Trophoblast cell (in vitro differentiated cells and primary cell): ENCODE measurements at regions not wholly inside any gene's neighbourhood (a gene's known extent, or its start where the extent isn't known, plus 50 kb on each side); places are given as distances from the start of the nearest gene placed in this dataset.

Experiments
- DNase-seq, 2 donors: peaks; one replicate each; pipeline ENCODE4 v3.0.0-alpha.2; 2016
- H2AFZ ChIP-seq: 2 replicates; pipeline ENCODE4 v1.6.1; 2013; ENCODE audit warnings: low read length, moderate library complexity, mild to moderate bottlenecking; ENCODE audit not compliant: insufficient read depth, poor library complexity
- H2AK5ac ChIP-seq: 2 replicates; pipeline ENCODE4 v1.6.1; 2013; ENCODE audit warnings: mild to moderate bottlenecking, low read length
- H2BK120ac ChIP-seq: 2 replicates; pipeline ENCODE4 v1.6.1; 2013; ENCODE audit warnings: low read length, mild to moderate bottlenecking, moderate library complexity; ENCODE audit not compliant: insufficient read depth, poor library complexity
- H2BK12ac ChIP-seq: 2 replicates; pipeline ENCODE4 v1.6.1; 2013; ENCODE audit warnings: mild to moderate bottlenecking, low read length, moderate library complexity
- H2BK5ac ChIP-seq: 2 replicates; pipeline ENCODE4 v1.6.1; 2013; ENCODE audit warnings: low read length, low read depth, moderate library complexity, mild to moderate bottlenecking; ENCODE audit not compliant: poor library complexity
- H3K14ac ChIP-seq: 2 replicates; pipeline ENCODE4 v1.6.1; 2013; ENCODE audit warnings: mild to moderate bottlenecking, low read length
- H3K18ac ChIP-seq: 2 replicates; pipeline ENCODE4 v1.6.1; 2013; ENCODE audit warnings: mild to moderate bottlenecking, low read length
- H3K23ac ChIP-seq: 2 replicates; pipeline ENCODE4 v1.6.1; 2013; ENCODE audit warnings: low read length
- H3K27ac ChIP-seq: 2 replicates; pipeline ENCODE4 v1.5.1; 2013; ENCODE audit warnings: low read depth, mild to moderate bottlenecking, inconsistent platforms, low read length, moderate library complexity
- H3K27me3 ChIP-seq: 2 replicates; pipeline ENCODE4 v1.6.1; 2013; ENCODE audit warnings: inconsistent platforms, mild to moderate bottlenecking, low read length, moderate library complexity; ENCODE audit not compliant: insufficient read depth
- H3K36me3 ChIP-seq, 2 experiments: 1 replicate in 1 of 2; 2 replicates in 1 of 2; pipeline ENCODE4 v1.6.1; 2013; ENCODE audit warnings: low read length in 2 of 2, mild to moderate bottlenecking in 2 of 2, moderate library complexity in 1 of 2; ENCODE audit not compliant: insufficient read depth in 2 of 2, control insufficient read depth in 1 of 2
- H3K4ac ChIP-seq: 2 replicates; pipeline ENCODE4 v1.6.1; 2013; ENCODE audit warnings: low read depth, mild to moderate bottlenecking, low read length, moderate library complexity
- H3K4me1 ChIP-seq, 2 experiments: 1 replicate in 1 of 2; 2 replicates in 1 of 2; pipeline ENCODE4 v1.6.1; 2013; ENCODE audit warnings: low read length in 2 of 2, mild to moderate bottlenecking in 2 of 2, moderate library complexity in 1 of 2; ENCODE audit not compliant: insufficient read depth in 2 of 2, control insufficient read depth in 1 of 2
- H3K4me2 ChIP-seq: 2 replicates; pipeline ENCODE4 v1.6.1; 2013; ENCODE audit warnings: inconsistent platforms, mild to moderate bottlenecking, low read length, moderate library complexity
- H3K4me3 ChIP-seq: 2 replicates; pipeline ENCODE4 v1.5.1; 2013; ENCODE audit warnings: mild to moderate bottlenecking, low read depth, low read length, inconsistent platforms
- H3K79me1 ChIP-seq: one replicate; pipeline ENCODE4 v1.6.1; 2013; ENCODE audit warnings: low read length
- H3K79me2 ChIP-seq: 2 replicates; pipeline ENCODE4 v1.6.1; 2013; ENCODE audit warnings: low read length, mild to moderate bottlenecking; ENCODE audit not compliant: control insufficient read depth, insufficient read depth, poor library complexity
- H3K9ac ChIP-seq: 2 replicates; pipeline ENCODE4 v1.6.1; 2013; ENCODE audit warnings: mild to moderate bottlenecking, low read length
- H3K9me3 ChIP-seq: 2 replicates; pipeline ENCODE4 v1.6.1; 2013; ENCODE audit warnings: low read depth, mild to moderate bottlenecking, control low read depth, inconsistent platforms, low read length; ENCODE audit not compliant: insufficient read depth
- H4K12ac ChIP-seq: 2 replicates; pipeline ENCODE4 v1.6.1; 2013; ENCODE audit warnings: low read depth, mild to moderate bottlenecking, low read length, moderate library complexity
- H4K8ac ChIP-seq: 2 replicates; pipeline ENCODE4 v1.6.1; 2013; ENCODE audit warnings: low read depth, mild to moderate bottlenecking, low read length, moderate library complexity
- H4K91ac ChIP-seq: one replicate; pipeline ENCODE4 v1.6.1; 2013; ENCODE audit warnings: low read depth, mild to moderate bottlenecking, low read length, moderate library complexity
- WGBS: extraction: QIAGEN DNeasy Blood & Tissue Kit; methylation state at CpG from one replicate; pipeline ENCODE4 v1.1.7; 2013; ENCODE audit warnings: missing lambda C conversion rate; ENCODE audit not compliant: insufficient read length, insufficient coverage; ENCODE audit errors: extremely low coverage; 5-methylcytosine and 5-hydroxymethylcytosine counted together

DNA sequence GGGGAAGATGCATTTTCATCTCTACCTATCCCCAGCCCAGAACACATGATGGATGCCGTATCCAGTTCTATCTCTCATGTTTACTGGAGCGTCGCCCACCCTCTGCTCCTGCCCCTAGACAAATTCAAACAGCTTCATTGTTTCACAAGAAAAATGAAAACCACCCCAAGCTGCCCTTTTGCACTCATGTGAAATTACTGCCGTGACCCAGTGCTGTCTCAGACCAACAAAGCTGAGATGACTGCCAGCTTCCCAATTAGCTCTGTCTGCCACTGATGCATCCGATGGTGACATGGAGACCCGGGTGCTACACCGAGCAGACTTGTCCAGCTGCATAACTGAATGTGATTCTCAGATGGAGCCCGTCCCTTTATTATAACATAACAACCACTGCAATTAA is 67.7 kb downstream of the FOXI2 start:
- H3K4me3 ChIP-seq: no peak overlapping the region
- no CpG with 5 or more reads among the region's 8 CpGs for WGBS
- H3K4me1 ChIP-seq: no peaks in the 10 kb centered on the region
- no peak overlapping the region for H3K18ac ChIP-seq
- no peaks in the 10 kb centered on the region for H3K27me3 ChIP-seq
- no peak overlapping the region for H2AFZ ChIP-seq
- H4K8ac ChIP-seq: no peak overlapping the region
- no peaks in the 10 kb centered on the region for H3K79me1 ChIP-seq
- H3K14ac ChIP-seq: no peak overlapping the region
- H3K79me2 ChIP-seq: no peaks in the 10 kb centered on the region
- H4K12ac ChIP-seq: no peak overlapping the region
- peak; percentile 9 to 25 for DNase-seq
- H3K9ac ChIP-seq: no peak overlapping the region
- no peak overlapping the region for H2BK12ac ChIP-seq
- H2AK5ac ChIP-seq: no peak overlapping the region
- no peak overlapping the region for H2BK120ac ChIP-seq
- no peak overlapping the region for H3K4me2 ChIP-seq
- H3K36me3 ChIP-seq: no peaks in the 10 kb centered on the region
- H3K23ac ChIP-seq: no peak overlapping the region
- H3K4ac ChIP-seq: no peak overlapping the region
- no peak overlapping the region for H3K27ac ChIP-seq
- no peak overlapping the region for H2BK5ac ChIP-seq
- H3K9me3 ChIP-seq: no peaks in the 10 kb centered on the region
- H4K91ac ChIP-seq: no peak overlapping the region

DNA sequence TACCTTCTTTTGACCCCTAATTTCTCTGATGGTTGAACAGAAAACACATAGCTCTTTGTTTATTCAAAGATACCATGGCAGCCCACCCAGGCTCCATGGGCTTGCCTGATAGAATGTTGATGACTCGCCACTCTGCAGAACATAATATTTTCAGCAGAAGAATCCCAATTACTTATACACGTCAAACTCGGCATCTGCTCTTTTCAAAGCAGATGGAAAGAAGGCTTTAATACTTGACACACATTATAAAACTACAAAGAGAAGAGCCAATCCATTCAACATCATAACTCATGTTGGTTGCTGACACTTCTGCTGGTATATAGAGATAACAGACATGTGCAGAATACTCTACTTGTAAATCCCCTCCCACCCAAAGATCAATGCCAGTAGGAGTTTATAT is 69.0 kb downstream of the FOXI2 start:
- H2BK5ac ChIP-seq: no peak overlapping the region
- H3K79me2 ChIP-seq: no peaks in the 10 kb centered on the region
- no peaks in the 10 kb centered on the region for H3K27me3 ChIP-seq
- no peak overlapping the region for H3K9ac ChIP-seq
- H2BK12ac ChIP-seq: no peak overlapping the region
- no peaks in the 10 kb centered on the region for H3K79me1 ChIP-seq
- no peak overlapping the region for H3K4ac ChIP-seq
- H4K8ac ChIP-seq: no peak overlapping the region
- no peak overlapping the region for H4K91ac ChIP-seq
- DNase-seq: no peak
- no peak overlapping the region for H3K23ac ChIP-seq
- H3K4me2 ChIP-seq: no peak overlapping the region
- H2BK120ac ChIP-seq: no peak overlapping the region
- no peak overlapping the region for H3K27ac ChIP-seq
- H2AFZ ChIP-seq: no peak overlapping the region
- no peak overlapping the region for H3K4me3 ChIP-seq
- no peaks in the 10 kb centered on the region for H3K36me3 ChIP-seq
- no peak overlapping the region for H4K12ac ChIP-seq
- no peak overlapping the region for H3K14ac ChIP-seq
- no CpG with 5 or more reads among the region's 3 CpGs for WGBS
- no peak overlapping the region for H3K18ac ChIP-seq
- no peaks in the 10 kb centered on the region for H3K4me1 ChIP-seq
- H3K9me3 ChIP-seq: no peaks in the 10 kb centered on the region
- no peak overlapping the region for H2AK5ac ChIP-seq

DNA sequence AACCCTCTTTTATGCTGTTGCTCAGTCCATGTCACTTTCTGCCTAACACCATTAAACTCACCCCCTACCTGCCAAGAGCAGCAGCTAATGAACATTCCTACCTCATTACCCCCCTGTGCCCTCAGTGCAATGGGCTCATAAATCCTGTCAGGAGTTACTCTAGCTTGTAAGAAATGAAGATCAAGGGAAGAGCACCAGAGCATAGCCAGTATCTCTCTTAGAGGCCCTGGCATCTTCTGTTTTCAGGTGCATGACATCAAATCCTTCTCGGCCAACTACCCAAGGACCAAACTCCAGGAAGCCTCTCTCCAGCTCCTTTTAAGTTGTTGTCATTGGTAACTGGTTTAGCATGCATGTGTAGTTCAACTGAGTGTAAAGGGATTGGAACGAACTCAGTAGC is 75.1 kb downstream of the FOXI2 start:
- Histone ChIP-seq H3K14ac (no peak overlapping the region), H2BK120ac (no peak overlapping the region), H4K8ac (no peak overlapping the region), H3K4ac (no peak overlapping the region), H3K79me2 (no peaks in the 10 kb centered on the region), H3K27me3 (no peaks in the 10 kb centered on the region), H2AK5ac (no peak overlapping the region), H3K9me3 (no peaks in the 10 kb centered on the region), H2BK12ac (no peak overlapping the region), H3K23ac (no peak overlapping the region), H3K4me2 (no peak overlapping the region), H3K79me1 (no peaks in the 10 kb centered on the region), H2AFZ (no peak overlapping the region), H3K36me3 (no peaks in the 10 kb centered on the region), H3K9ac (no peak overlapping the region), H3K4me3 (no peak overlapping the region), H2BK5ac (no peak overlapping the region), H4K91ac (no peak overlapping the region), H3K27ac (no peak overlapping the region), H4K12ac (no peak overlapping the region), H3K4me1 (no peaks in the 10 kb centered on the region), H3K18ac (no peak overlapping the region)
- no peak for DNase-seq
- WGBS: no CpG with 5 or more reads among the region's 2 CpGs

- no peaks in the 10 kb centered on the region for H3K79me1 ChIP-seq
- H3K36me3 ChIP-seq: no peaks in the 10 kb centered on the region
- no peak overlapping the region for H4K91ac ChIP-seq
- H2BK120ac ChIP-seq: no peak overlapping the region
- H3K4me1 ChIP-seq: no peaks in the 10 kb centered on the region
- H3K27ac ChIP-seq: no peak overlapping the region
- no peak overlapping the region for H2AK5ac ChIP-seq
- no peak overlapping the region for H4K12ac ChIP-seq
- H3K18ac ChIP-seq: no peak overlapping the region
- no peak overlapping the region for H3K4ac ChIP-seq
- H4K8ac ChIP-seq: no peak overlapping the region
- H3K27me3 ChIP-seq: no peaks in the 10 kb centered on the region
- no peak overlapping the region for H2BK12ac ChIP-seq
- no peak overlapping the region for H3K9ac ChIP-seq
- H3K4me3 ChIP-seq: no peak overlapping the region
- WGBS: no CpG with 5 or more reads among the region's 2 CpGs
- no peak overlapping the region for H2AFZ ChIP-seq
- H3K9me3 ChIP-seq: no peaks in the 10 kb centered on the region
- H3K14ac ChIP-seq: no peak overlapping the region
- H3K79me2 ChIP-seq: no peaks in the 10 kb centered on the region
- H2BK5ac ChIP-seq: no peak overlapping the region
- H3K23ac ChIP-seq: no peak overlapping the region
- peak in 1 of 2 donors; percentile 60 for DNase-seq
- H3K4me2 ChIP-seq: no peak overlapping the region
These were observed 76.3 kb downstream of the FOXI2 start for GRCh38 chr10:127813290-127813689.
